ENCODE measurements at regions not wholly inside any gene's neighbourhood (a gene's known extent, or its start where the extent isn't known, plus 50 kb on each side); places are given as distances from the start of the nearest gene placed in this dataset.

DNA sequence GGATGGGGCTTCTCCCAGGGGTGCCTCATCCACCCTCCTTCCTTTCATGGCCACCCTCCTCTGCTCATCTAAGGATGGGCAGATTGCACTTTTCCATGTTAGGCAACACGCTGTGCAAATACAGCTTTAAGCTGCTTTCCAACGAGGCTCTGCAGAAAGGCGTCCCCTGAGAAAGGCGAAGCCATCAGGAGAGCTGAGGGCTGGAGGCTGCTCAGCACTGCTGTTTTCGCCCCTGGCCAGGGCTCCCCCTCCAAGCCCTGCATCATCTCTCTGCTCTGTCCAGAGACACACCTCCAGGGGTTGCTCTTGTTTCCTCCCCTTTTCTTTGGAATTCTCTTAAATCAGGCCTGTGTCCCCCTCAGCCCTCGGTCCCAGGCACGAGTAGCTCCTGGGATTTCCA is 526.1 kb downstream of the CDH26 start:
- DNase-seq (ENCODE audit: low read depth, low spot score), result no peak
- in situ Hi-C loops (cut with HindIII; ENCODE audit: low sequenced_read_pairs), result no loop called here
- H3K4me3 ChIP-seq (ENCODE audit: low read depth, low read length), result no peak overlapping the region
- TF ChIP-seq, protein P1, sequence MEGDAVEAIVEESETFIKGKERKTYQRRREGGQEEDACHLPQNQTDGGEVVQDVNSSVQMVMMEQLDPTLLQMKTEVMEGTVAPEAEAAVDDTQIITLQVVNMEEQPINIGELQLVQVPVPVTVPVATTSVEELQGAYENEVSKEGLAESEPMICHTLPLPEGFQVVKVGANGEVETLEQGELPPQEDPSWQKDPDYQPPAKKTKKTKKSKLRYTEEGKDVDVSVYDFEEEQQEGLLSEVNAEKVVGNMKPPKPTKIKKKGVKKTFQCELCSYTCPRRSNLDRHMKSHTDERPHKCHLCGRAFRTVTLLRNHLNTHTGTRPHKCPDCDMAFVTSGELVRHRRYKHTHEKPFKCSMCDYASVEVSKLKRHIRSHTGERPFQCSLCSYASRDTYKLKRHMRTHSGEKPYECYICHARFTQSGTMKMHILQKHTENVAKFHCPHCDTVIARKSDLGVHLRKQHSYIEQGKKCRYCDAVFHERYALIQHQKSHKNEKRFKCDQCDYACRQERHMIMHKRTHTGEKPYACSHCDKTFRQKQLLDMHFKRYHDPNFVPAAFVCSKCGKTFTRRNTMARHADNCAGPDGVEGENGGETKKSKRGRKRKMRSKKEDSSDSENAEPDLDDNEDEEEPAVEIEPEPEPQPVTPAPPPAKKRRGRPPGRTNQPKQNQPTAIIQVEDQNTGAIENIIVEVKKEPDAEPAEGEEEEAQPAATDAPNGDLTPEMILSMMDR (IDR thresholded peaks at IDR 0.05; ENCODE audit: low read depth, low read length), result no peak

DNA sequence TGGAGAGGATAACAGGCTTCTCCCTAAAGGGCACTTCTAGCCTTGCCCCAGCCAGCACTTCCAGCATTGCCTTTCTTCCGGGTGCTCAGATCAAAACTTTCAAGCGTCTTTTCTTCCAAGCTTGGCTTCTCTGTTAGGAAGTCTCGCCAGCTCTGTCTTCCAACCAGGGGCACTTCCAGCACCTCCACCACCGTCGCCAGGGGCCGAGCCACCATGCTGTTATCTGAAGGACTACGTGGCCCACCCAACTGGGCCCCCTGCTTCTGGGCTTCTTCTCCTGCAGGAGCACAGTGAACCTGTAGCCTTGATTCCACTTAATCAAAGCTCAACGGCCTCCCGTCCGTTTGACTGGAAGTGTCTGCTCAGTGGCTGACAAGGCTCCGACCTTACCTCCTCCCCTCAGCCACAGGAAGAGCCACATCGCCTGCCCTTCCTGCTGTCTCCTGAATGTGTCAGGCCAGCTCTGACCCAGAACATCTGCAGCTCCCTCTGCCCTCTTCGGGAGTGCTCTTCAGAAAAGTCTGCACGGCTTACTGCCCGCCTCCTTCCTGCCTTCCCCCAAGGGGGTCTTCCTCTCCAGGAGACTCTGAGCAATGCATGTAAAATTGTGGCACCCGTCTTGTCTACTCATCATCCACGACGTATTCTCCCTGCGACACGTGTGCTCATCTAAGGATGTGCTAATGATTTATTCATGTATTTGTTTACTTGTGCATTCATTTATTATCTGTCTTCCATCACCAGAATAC is 527.0 kb downstream of the CDH26 start:
- in situ Hi-C loops (cut with HindIII; ENCODE audit: low sequenced_read_pairs), result no loop called here
- no peak for DNase-seq (ENCODE audit: low read depth, low spot score)
- H3K4me3 ChIP-seq (ENCODE audit: low read depth, low read length), result no peak overlapping the region
- TF ChIP-seq, protein P1 (IDR thresholded peaks at IDR 0.05; ENCODE audit: low read depth, low read length), result no peak

DNA sequence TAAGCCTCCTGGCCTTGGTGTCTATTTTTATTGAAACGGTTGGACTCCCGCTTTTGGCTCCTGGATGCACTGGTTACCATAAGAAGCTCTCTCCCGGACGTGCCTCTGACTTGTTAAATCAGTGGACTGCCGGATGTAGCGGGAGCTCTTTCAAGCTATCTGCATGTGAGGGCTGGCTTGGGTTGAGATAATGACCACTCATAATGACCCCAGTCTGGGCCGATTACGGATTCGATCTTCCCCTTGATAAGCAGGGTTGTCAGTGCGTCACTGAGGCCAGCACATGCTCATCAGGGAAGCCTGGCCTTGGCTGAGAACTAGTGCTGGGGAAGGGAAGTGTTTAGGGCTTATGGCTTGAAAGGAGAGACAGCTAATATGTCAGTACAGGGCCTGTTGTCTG is 528.1 kb downstream of the CDH26 start:
- TF ChIP-seq, protein P1 (IDR thresholded peaks at IDR 0.05; ENCODE audit: low read depth, low read length), result no peak
- no peak for DNase-seq (ENCODE audit: low read depth, low spot score)
- no peak overlapping the region for H3K4me3 ChIP-seq (ENCODE audit: low read depth, low read length)
- in situ Hi-C loops (cut with HindIII; ENCODE audit: low sequenced_read_pairs), result no loop called here

DNA sequence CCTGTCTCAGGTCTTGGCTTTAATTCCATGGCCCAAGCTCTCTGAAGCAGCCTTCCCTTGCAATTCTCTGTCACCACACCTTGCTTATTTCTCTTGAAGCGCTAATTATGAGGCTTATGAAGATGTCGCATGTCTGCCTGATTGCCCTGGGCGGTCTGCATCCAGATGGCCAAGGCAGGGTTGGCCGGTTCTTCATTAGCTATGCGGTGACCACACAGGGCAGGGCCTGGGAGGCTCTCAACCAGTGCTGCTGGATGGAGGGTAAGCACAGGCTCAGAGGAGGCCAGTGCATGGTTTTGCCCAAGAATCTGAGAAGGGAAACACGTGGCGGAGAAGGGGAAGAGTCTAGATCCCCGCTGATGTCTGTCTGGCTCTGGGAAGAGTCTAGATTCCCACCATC is 528.7 kb downstream of the CDH26 start:
- in situ Hi-C loops (cut with HindIII; ENCODE audit: low sequenced_read_pairs), result no loop called here
- DNase-seq (ENCODE audit: low read depth, low spot score), result no peak
- TF ChIP-seq, protein P1 (IDR thresholded peaks at IDR 0.05; ENCODE audit: low read depth, low read length), result no peak
- no peak overlapping the region for H3K4me3 ChIP-seq (ENCODE audit: low read depth, low read length)

DNA sequence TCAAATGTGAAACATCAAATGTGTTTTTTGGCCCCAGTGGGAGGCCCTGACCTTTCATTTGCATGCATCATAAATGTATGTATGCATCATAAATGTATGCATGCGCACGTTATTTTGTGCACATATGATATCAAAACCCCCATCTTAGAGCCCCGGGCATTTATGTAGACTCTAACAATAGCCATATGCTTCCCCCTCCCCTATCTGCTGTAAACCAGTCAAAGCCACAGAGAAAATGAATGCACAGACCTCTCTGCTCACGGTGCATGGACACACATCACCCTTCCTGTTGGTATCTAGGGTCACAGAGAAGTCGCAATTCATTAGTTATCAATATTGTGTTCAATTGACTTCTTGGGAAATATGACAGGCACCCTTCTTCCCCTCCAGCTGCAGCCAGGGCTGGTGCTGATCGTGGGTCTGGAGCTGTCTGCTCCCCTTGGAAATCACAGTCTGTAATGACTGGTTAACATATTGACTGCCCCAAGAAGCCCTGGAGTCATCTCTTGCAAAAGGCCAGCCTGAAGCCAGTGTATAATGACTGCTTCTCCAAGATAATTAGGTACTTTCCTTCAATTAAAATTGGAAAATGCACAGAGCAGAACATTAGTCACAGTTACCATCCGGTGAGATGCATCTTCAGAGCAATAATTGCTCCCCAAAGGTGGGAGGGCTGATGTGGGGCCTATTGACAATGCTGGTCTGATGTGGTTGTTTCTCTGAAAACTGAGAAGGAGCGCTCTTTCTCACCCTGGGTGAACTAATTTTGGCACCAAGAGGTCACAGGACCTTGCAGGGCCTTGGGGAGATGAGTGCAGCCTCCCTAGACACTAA is 532.2 kb downstream of the CDH26 start:
- no peak for DNase-seq (ENCODE audit: low read depth, low spot score)
- no peak overlapping the region for H3K4me3 ChIP-seq (ENCODE audit: low read depth, low read length)
- TF ChIP-seq, protein P1 (IDR thresholded peaks at IDR 0.05; ENCODE audit: low read depth, low read length), result no peak
- in situ Hi-C loops (cut with HindIII; ENCODE audit: low sequenced_read_pairs), result no loop called here

DNA sequence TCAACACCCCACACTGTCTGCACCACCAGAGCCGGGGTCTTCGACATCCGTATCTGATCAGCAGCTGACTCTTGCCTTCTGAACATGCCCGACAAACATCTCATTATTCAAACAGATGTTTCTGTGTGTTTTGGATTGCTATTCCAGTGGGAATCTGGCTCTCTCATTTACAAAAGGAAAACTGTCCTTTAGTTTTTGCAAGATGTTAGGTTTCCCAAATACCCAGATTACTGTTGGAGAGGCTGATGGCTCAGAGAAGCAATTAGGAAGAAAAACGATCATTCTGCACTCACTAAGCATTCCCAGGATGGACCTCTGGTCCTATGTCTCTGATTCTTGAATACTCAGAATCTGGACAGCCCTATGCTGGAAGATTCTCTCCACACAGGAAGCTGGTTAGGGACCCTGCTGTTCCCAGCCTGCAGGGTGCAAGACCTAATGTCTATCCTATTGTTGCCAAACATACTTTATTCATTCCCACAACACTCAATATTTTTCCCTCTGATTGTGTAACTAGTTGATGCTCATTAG is 532.9 kb downstream of the CDH26 start:
- no peak overlapping the region for H3K4me3 ChIP-seq (ENCODE audit: low read depth, low read length)
- no peak for DNase-seq (ENCODE audit: low read depth, low spot score)
- TF ChIP-seq, protein P1 (IDR thresholded peaks at IDR 0.05; ENCODE audit: low read depth, low read length), result no peak
- in situ Hi-C loops (cut with HindIII; ENCODE audit: low sequenced_read_pairs), result no loop called here
